ENCODE measurements at regions not wholly inside any gene's neighbourhood (a gene's known extent, or its start where the extent isn't known, plus 50 kb on each side); places are given as distances from the start of the nearest gene placed in this dataset.
"Not testable (repeated sequence)": the region's sequence is repeated elsewhere in the genome, so short reads cannot be mapped to it uniquely, and the experiment has no call there.

DNA sequence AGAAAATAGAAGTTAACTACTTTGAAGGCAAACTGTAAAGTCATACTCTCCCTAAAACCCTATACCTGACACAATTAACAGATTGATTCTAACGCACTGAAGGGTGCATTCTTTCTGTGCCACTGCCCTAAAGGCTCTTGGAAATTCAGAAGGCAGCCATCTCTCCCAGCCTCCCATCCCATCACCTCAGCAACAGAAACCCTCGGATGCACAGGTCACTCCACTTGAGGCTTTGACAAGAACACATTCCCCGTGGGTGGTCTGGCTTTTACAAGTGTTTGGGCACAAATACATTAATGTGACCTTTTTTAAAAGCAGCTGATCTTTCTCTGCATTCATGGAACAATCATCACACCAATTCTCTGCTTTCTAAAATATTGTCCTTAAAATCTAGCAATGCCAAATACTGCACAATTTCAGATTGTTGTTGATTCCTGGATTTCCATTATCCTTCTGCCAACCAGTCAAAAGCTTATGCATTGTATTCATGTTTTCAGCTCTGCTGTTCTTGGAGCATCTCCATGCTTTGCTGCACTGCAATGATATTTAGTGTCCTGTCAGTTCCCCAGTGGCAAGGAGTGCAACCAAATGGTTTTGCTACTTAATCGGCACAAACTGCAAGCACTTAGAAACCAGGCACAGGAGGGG lies 175.6 kb downstream of the TMEM161B start:
- peak in 6 of 56 donors; percentile 5 to 33 (median 13) for DNase-seq

DNA sequence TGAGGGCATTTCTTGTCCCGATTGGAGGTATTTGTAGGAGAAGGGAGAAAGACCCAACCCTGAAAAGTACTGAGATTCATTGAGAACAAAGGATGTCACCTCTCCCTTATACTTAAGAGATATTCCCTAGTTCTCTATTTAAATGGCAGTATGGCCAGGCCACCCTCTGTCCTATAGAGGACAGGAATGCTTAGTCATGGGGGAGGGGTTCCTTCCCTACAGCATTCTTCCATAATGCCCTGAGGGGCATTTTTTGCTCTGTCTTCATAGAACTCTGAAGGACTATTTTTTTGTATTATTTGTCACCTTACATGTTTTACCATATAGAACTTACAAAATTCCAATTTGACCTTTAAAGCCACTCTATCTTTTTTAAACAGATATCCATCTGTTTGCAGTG lies 176.3 kb downstream of the TMEM161B start:
- no peak for DNase-seq

DNA sequence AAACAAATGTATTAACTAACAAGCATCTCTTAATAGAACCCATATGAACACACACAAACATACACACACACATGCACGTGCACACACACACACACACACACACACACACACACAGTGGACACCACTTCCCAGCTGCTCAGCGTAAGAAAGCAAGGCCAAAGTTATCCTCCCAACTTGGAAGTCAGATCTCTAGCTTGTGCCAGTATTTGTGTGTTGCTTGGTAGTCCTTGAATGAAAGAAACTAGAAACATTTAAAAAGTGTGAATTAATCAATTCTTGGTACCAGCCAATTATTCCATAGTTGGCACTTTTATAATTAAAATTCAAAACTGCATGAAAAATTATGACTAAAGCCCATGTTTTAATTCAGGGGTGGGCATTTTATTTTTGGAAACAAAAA lies 178.1 kb downstream of the TMEM161B start:
- DNase-seq: peak in 1 of 56 donors; percentile 6

DNA sequence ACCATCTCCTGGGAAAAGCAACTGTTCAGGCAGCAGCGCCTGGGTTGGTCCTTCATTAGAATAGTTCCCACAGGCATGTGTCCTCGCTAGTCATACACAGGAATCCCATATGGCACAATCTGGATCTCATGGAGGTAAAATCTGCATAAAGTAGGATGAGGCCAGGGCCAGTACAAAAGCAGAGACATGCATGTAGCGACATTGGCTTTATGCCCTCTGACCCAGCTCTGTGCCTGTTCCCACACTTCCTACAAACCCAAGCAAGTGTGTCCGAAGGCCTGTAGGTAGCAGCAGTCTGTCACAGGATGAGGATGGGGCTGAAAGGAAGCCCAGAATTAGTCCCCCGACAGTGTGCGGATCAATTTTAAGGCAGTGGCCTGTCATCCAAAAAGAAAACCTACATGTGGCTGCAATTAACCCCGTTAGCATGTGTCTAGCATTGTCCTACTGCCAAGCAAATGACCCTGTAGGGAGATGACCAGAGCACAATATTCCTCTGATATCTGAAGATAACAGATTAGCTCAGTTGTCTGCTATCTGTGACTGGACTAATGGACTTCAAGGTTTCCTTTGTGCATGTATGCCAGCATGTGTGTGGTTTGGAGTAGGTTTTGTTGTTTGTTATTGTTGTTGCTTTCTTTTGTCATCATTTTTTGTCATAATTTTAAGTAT lies 178.8 kb downstream of the TMEM161B start:
- peak in 1 of 56 donors; percentile 8 for DNase-seq

- DNase-seq: peak in 2 of 56 donors; percentile 24 to 39
These were observed 183.2 kb downstream of the TMEM161B start for GRCh38 chr5:88085462-88085861.

GRCh38 chr5:88081877-88082276 lies 186.8 kb downstream of the TMEM161B start:
- DNase-seq: no peak

DNA sequence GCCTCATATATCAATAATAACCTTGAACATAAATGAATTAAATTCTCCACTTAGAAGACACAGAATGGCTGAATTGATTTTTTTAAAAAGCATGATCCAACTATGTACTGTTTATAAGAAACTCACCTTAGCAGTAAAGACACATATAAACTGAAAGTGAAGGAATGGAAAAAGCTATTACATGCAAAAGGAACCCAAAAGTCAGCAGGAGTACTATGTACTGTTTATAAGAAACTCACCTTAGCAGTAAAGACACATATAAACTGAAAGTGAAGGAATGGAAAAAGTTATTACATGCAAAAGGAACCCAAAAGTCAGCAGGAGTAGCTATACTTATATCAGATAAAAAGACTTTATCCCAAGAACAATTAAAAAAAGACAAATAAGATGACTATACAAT lies 204.8 kb downstream of the TMEM161B start:
- no peak for DNase-seq

GRCh38 chr5:88060194-88060593 lies 208.5 kb downstream of the TMEM161B start:
- no peak for DNase-seq

- no peak for DNase-seq
These were observed 210.0 kb downstream of the TMEM161B start for GRCh38 chr5:88058625-88059024.

GRCh38 chr5:88052468-88052867 lies 216.2 kb downstream of the TMEM161B start:
- not testable (repeated sequence) for DNase-seq

DNA sequence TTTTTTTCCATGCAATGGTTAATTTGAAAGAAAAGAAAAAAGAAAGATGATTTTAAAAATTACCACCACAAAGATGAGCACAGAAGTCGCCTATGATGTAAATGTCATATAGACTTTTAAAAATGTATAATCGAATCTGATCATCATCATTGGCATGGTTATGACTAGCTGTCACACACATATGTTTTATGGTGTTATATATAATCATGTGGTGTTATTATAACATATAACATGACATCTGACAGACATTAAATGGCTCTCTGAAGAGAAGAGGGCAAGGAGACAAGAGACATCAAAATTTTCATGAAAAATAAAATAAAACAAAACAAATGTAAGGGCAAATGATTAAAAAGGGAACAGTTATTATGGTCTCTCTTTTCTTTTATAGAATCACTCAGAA lies 217.5 kb downstream of the TMEM161B start:
- DNase-seq: no peak

GRCh38 chr5:88049737-88050136 lies 218.9 kb downstream of the TMEM161B start:
- DNase-seq: no peak

DNA sequence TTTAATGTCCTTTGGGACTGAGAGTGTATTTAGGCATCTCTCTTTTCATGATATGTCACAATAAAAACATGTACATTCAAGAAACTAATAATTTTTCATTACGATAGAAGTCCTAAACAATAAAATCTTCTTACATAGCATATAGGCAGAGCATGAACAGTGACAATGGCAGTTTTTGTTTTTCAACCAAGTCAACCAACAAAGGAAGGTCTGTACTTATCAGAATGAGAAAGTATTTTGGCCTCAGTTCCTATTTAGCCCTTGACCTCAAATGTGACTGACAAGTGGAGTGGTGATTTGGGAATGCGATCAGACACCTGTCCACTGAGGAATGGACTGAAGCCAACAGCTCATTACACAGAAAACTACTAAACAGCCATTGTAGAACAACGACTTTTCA lies 219.5 kb downstream of the TMEM161B start:
- no peak for DNase-seq

- peak in 46 of 56 donors; percentile 5 to 82 (median 34) for DNase-seq
These were observed 222.6 kb downstream of the TMEM161B start for GRCh38 chr5:88045931-88046461.

GRCh38 chr5:88045165-88045564 lies 223.5 kb downstream of the TMEM161B start:
- DNase-seq: peak in 9 of 56 donors; percentile 1 to 38 (median 27)

- DNase-seq: no peak
These were observed 234.1 kb downstream of the TMEM161B start for GRCh38 chr5:88034520-88034919.

- DNase-seq: no peak
These were observed 235.5 kb downstream of the TMEM161B start for GRCh38 chr5:88033191-88033590.

DNA sequence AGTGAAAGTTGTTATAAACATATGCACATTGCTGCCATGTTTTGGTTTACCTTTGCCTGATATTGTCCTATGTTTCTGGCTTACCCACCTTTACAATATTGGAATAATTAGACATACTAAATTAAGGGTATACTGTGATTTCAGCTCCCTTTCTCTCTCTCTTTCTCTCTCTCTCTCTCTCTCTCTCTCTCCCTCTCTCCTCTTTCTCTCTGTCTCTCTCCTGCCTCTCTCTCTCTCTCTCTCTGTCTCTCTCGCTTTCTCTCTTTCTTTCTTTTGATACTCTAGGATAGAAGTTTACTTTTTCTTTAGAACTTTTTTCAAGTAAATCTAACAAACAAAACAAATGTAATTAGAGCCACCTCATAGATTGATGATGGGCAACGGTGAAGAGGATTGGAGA lies 239.6 kb downstream of the TMEM161B start:
- DNase-seq: no peak

DNA sequence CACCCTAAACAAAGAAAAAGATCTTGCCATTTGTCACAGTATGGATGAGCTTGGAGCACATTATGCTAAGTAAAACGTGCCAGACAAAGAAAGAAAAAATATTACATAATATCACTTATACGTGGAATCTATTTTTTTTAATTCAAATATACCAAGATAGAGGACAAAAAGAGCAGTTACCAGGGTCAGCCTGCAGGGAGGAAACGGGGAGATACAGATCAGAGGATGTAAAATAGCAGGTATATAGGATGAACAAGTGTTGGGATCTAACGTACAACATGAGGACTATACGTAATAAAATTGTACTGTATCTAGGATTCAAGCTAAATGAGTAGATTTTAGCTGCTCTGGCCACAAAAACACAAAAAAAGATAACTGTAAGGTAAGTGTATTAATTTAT lies 247.5 kb downstream of the TMEM161B start:
- DNase-seq: no peak

GRCh38 chr5:88014984-88015383 lies 253.7 kb downstream of the TMEM161B start:
- not testable (repeated sequence) for DNase-seq

DNA sequence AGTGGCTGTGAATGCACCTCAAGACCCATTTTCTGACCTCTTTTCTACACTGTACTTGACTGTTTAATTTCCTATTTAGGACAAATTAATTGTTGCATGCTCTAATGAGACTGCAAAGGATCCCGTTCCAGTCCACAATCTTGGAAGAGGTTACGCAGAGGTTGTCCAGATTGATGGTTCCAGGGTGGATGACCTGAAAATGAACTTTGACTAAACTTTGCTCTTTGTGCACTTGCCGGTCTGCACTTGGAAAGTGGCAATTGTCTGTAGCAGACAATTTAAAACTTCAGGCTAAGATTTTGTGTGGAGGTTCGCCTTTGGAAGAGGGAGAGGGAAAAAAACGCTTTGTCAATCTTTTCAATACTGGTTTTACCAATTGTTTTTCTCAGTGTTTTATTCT lies 267.8 kb downstream of the TMEM161B start:
- DNase-seq: no peak

- DNase-seq: no peak
These were observed 271.0 kb downstream of the TMEM161B start for GRCh38 chr5:87997662-87998061.

DNA sequence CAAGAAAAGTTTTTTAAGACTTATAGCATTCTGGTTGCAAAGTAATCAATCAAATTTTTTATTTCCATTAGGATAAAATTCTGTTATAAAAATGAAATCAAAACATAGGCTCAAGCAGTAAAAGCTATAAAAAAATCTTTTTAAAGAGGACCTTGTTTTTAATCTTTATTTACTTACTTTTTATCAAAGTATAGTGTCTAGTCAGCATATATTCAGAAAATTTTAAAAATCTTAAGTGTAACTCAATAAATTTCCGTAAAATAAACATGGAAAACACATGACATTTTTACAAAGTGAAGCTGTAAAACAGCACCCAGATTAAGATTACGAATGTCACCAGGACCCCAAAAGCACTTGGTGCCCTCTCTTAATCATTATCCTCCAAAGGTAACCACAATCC lies 302.4 kb downstream of the TMEM161B start:
- DNase-seq: no peak

All from amygdala (tissue), 56 donors.